OCI-LY3 (cell line): ENCODE measurements at regions not wholly inside any gene's neighbourhood (a gene's known extent, or its start where the extent isn't known, plus 50 kb on each side); places are given as distances from the start of the nearest gene placed in this dataset.

ENCODE experiments used
- CTCF ChIP-seq: fragments of 200-600, 300-600 bp; sonication (generic); IDR thresholded peaks from 2 replicates; pipeline ENCODE4 v1.5.1; 2014; ENCODE audit warnings: antibody characterized with exemption, low read length, low read depth
- EZH2phosphoT487 ChIP-seq: fragments of 200-600 bp; shearing (Covaris generic); IDR thresholded peaks from 2 replicates; pipeline ENCODE4 v1.6.1; 2018; ENCODE audit warnings: antibody characterized with exemption, mixed run types, low read depth

GRCh38 chr14:98445718-98446117 is 826.3 kb downstream of the BCL11B start:
- TF ChIP-seq CTCF = no peak
- TF ChIP-seq EZH2phosphoT487 = no peak
